Stimulated activated naive CD4-positive, alpha-beta T cell (primary cell): ENCODE measurements at regions not wholly inside any gene's neighbourhood (a gene's known extent, or its start where the extent isn't known, plus 50 kb on each side); places are given as distances from the start of the nearest gene placed in this dataset.

Experiments used
- DNase-seq, 6 experiments: peaks; one replicate each; lab custom pipeline; 2025; lab: John Stamatoyannopoulos, UW

- no peak for DNase-seq
These were observed 64.4 kb downstream of the DIO2 start for GRCh38 chr14:80146941-80147340.

GRCh38 chr14:80136358-80136757 lies 74.9 kb downstream of the DIO2 start:
- DNase-seq: peak in 1 of 6 experiments; percentile 2

GRCh38 chr14:80135305-80136088 lies 75.8 kb downstream of the DIO2 start:
- no peak for DNase-seq

- no peak for DNase-seq
These were observed 77.0 kb downstream of the DIO2 start for GRCh38 chr14:80134321-80134720.

- DNase-seq: no peak
These were observed 77.8 kb downstream of the DIO2 start for GRCh38 chr14:80133457-80133856.

- no peak for DNase-seq
These were observed 83.8 kb downstream of the DIO2 start for GRCh38 chr14:80127466-80127865.

GRCh38 chr14:80124794-80125193 lies 86.5 kb downstream of the DIO2 start:
- no peak for DNase-seq

- DNase-seq: no peak
These were observed 93.4 kb downstream of the DIO2 start for GRCh38 chr14:80117876-80118275.

GRCh38 chr14:80116157-80116556 lies 95.1 kb downstream of the DIO2 start:
- DNase-seq: no peak

GRCh38 chr14:80110721-80111120 lies 100.6 kb downstream of the DIO2 start:
- no peak for DNase-seq

GRCh38 chr14:80109055-80109454 lies 102.2 kb downstream of the DIO2 start:
- DNase-seq: no peak

GRCh38 chr14:80108430-80108829 lies 102.9 kb downstream of the DIO2 start:
- no peak for DNase-seq

GRCh38 chr14:80105488-80105994 lies 105.8 kb downstream of the DIO2 start:
- no peak for DNase-seq

- DNase-seq: no peak
These were observed 109.5 kb downstream of the DIO2 start for GRCh38 chr14:80101835-80102234.

GRCh38 chr14:80100681-80101080 lies 110.6 kb downstream of the DIO2 start:
- no peak for DNase-seq

GRCh38 chr14:80095623-80096022 lies 115.7 kb downstream of the DIO2 start:
- no peak for DNase-seq

- no peak for DNase-seq
These were observed 123.9 kb downstream of the DIO2 start for GRCh38 chr14:80087411-80087810.

GRCh38 chr14:80084196-80084595 lies 127.1 kb downstream of the DIO2 start:
- DNase-seq: no peak

- no peak for DNase-seq
These were observed 130.7 kb downstream of the DIO2 start for GRCh38 chr14:80080601-80081000.

GRCh38 chr14:80078501-80078900 lies 132.8 kb downstream of the DIO2 start:
- DNase-seq: no peak

- DNase-seq: no peak
These were observed 134.0 kb downstream of the DIO2 start for GRCh38 chr14:80077262-80077661.

- no peak for DNase-seq
These were observed 136.3 kb downstream of the DIO2 start for GRCh38 chr14:80074900-80075574.

GRCh38 chr14:80059041-80059440 lies 152.3 kb downstream of the DIO2 start:
- DNase-seq: no peak

GRCh38 chr14:80056497-80056801 lies 154.9 kb downstream of the DIO2 start:
- no peak for DNase-seq
